ENCODE measurements at regions not wholly inside any gene's neighbourhood (a gene's known extent, or its start where the extent isn't known, plus 50 kb on each side); places are given as distances from the start of the nearest gene placed in this dataset.
A peak's percentile ranks its signal among the peaks of the same experiment; 100 is the strongest.

DNA sequence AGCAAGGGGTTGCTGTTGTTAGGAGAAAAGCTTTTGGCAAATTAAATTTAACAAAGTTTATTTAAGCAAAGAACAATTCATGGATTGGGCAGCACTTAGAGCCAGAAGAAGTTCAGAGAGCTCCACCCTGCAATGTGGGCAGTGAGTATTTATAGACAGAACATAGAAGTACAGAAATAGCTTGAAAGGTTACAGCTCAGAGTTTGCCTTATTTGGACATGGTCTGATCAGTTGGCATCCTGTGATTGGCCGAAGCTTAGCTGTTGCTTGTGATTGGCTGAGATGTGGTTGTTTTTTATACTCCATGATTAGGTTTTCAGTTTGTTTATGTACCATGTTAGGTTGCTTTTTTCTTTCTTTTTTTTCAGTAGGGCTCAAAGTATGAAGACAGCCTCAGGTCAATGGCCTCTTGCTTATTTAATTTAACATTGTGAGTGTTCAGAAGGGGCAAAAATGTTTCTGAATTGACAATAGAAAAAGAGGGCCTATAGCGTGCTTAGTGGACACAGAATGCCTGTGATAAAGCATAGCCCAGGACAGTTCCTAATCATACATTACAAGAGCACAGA is 293.8 kb downstream of the IGSF11 start:
- no peak for DNase-seq (ENCODE audit: low read depth in 1 of 2, low spot score in 1 of 2)
- no peaks in the 10 kb centered on the region for H3K9me3 ChIP-seq (ENCODE audit: low read depth)
- TF ChIP-seq, protein P1, sequence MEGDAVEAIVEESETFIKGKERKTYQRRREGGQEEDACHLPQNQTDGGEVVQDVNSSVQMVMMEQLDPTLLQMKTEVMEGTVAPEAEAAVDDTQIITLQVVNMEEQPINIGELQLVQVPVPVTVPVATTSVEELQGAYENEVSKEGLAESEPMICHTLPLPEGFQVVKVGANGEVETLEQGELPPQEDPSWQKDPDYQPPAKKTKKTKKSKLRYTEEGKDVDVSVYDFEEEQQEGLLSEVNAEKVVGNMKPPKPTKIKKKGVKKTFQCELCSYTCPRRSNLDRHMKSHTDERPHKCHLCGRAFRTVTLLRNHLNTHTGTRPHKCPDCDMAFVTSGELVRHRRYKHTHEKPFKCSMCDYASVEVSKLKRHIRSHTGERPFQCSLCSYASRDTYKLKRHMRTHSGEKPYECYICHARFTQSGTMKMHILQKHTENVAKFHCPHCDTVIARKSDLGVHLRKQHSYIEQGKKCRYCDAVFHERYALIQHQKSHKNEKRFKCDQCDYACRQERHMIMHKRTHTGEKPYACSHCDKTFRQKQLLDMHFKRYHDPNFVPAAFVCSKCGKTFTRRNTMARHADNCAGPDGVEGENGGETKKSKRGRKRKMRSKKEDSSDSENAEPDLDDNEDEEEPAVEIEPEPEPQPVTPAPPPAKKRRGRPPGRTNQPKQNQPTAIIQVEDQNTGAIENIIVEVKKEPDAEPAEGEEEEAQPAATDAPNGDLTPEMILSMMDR (IDR thresholded peaks at IDR 0.05; ENCODE audit: low read depth, low read length), result no peak
- no peaks in the 10 kb centered on the region for H3K36me3 ChIP-seq
- H3K4me3 ChIP-seq, result no peak overlapping the region
- H3K27ac ChIP-seq, result no peak overlapping the region
- H3K27me3 ChIP-seq, result no peaks in the 10 kb centered on the region
- H3K4me1 ChIP-seq (ENCODE audit: low read depth), result no peaks in the 10 kb centered on the region

DNA sequence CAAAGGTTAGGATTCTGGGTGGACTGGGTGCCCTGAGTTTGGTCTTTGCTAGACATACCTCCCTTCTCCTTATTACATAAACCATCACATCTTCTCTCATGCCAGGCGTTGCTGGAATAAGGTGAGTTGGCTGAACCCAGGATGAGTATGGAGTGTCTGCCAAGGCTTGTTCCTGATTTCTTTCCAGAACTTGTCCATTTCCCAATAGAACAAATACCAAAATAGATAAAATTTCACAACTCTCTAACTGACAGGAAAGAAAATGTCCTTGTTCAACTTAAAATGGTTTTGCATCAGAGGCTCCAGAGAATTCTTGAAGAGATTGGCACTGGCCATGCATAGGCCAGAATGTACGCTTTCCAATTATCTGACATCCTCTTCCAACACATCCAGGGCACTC is 291.9 kb downstream of the IGSF11 start:
- no peak for DNase-seq (ENCODE audit: low read depth in 1 of 2, low spot score in 1 of 2)
- H3K36me3 ChIP-seq, result no peaks in the 10 kb centered on the region
- TF ChIP-seq, protein P1 (IDR thresholded peaks at IDR 0.05; ENCODE audit: low read depth, low read length), result no peak

DNA sequence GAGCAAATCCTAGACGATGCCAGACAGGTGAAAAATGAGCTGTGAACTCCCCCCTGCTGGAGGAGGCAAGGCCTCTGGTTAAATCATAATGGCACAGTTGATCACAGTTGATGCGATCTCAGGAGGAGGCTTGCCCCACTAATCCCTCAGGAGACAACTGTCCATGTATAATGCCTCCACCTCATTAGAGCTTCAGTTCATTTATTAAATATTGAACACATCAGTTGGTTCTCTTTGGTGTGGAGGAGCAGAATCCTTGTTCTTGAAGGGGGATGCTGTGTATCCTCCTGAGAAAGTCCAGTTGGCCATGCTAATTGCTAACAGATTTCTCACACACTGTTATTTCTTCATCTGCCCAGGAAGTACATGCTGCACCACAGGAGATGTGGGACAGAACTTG is 290.5 kb downstream of the IGSF11 start:
- DNase-seq (ENCODE audit: low read depth in 1 of 2, low spot score in 1 of 2), result no peak
- H3K27me3 ChIP-seq, result no peaks in the 10 kb centered on the region
- H3K27ac ChIP-seq, result no peak overlapping the region
- H3K36me3 ChIP-seq, result no peaks in the 10 kb centered on the region
- H3K4me1 ChIP-seq (ENCODE audit: low read depth), result no peaks in the 10 kb centered on the region
- H3K4me3 ChIP-seq, result no peak overlapping the region
- H3K9me3 ChIP-seq (ENCODE audit: low read depth), result no peaks in the 10 kb centered on the region
- TF ChIP-seq, protein P1 (IDR thresholded peaks at IDR 0.05; ENCODE audit: low read depth, low read length), result no peak

More for the DNA sequence above, 291.9 kb downstream of the IGSF11 start:
- Histone ChIP-seq H3K27ac (no peak overlapping the region), H3K27me3 (no peaks in the 10 kb centered on the region), H3K4me1 (ENCODE audit: low read depth) (no peaks in the 10 kb centered on the region), H3K4me3 (no peak overlapping the region), H3K9me3 (ENCODE audit: low read depth) (no peaks in the 10 kb centered on the region)

DNA sequence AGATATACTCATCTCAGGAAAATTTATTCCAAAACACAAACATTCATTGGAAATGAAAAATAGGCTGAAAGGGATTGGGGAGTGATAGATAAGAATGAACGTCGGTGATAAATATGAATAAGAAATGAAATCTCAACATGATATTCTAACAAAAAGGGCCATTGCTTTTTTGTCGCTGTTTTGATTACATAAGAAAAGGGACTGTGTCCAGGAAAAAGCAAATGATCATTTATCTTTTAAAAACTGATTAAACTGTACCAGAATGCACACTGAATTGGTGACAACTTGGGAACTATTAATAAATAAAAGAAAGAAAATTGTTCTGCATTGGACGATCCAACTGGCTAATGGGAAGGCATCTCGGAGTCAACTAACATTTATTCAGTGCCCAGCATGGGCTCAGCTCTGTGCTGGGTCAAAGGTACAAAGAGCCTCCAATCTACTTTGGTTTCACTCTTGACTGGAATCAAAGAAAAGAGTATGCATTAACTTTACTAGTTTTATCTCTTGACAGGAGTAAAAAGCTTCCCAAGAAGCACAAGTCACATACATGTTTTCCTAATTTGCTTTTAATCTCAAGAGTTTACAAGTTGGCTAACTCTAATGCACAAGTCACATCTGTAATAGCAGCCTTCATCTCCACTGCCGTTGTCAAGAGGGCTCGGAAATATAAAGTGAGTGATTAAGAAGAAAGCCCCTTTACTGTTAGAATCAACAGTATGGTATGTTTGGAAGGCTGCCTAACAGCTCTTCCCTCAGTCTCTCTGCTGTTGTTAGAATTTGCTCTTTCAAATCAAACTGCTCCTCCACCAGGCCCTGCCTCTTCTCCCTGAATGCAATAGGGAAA is 280.0 kb downstream of the IGSF11 start:
- Histone ChIP-seq H3K36me3 (no peaks in the 10 kb centered on the region), H3K9me3 (ENCODE audit: low read depth) (no peaks in the 10 kb centered on the region), H3K4me3 (no peak overlapping the region), H3K27me3 (no peaks in the 10 kb centered on the region), H3K4me1 (ENCODE audit: low read depth) (no peaks in the 10 kb centered on the region), H3K27ac (peak overlapping the region; percentile 1)
- TF ChIP-seq, protein P1 (IDR thresholded peaks at IDR 0.05; ENCODE audit: low read depth, low read length), result no peak
- DNase-seq (ENCODE audit: low read depth in 1 of 2, low spot score in 1 of 2), result no peak

DNA sequence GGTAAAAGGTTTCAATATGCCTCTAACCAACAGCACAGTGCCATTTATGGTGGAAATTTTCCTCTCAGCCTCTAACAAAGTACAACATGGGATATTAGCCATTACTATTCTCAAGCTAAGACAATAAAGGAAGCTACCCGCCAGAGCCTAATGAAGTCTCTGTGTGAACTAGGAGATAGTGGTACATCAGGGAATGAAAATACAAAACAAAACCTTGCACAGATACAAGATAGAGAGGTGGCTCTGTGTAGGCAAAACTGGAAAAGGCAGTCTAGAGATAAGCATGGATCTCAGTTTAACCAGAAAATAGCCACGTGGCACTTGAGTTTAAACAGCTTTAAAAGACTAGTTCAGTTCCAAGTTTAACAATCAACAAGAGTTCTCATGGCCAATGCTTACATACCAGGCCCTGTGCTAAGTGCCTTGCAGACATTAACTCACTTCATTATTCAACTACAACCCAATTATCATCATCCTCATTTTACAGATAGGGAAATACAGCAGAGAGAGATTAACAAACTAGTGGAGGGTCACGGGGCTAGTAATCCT is 279.3 kb downstream of the IGSF11 start:
- H3K9me3 ChIP-seq (ENCODE audit: low read depth), result no peaks in the 10 kb centered on the region
- TF ChIP-seq, protein P1 (IDR thresholded peaks at IDR 0.05; ENCODE audit: low read depth, low read length), result no peak

More for the DNA sequence above, 279.3 kb downstream of the IGSF11 start:
- no peaks in the 10 kb centered on the region for H3K4me1 ChIP-seq (ENCODE audit: low read depth)
- no peaks in the 10 kb centered on the region for H3K36me3 ChIP-seq
- H3K27ac ChIP-seq, result peak overlapping the region; percentile 1
- no peak overlapping the region for H3K4me3 ChIP-seq
- H3K27me3 ChIP-seq, result no peaks in the 10 kb centered on the region
- DNase-seq (ENCODE audit: low read depth in 1 of 2, low spot score in 1 of 2), result no peak

All from cardiac muscle cell (in vitro differentiated cells and primary cell).